ENCODE measurements at regions not wholly inside any gene's neighbourhood (a gene's known extent, or its start where the extent isn't known, plus 50 kb on each side); places are given as distances from the start of the nearest gene placed in this dataset.

DNA sequence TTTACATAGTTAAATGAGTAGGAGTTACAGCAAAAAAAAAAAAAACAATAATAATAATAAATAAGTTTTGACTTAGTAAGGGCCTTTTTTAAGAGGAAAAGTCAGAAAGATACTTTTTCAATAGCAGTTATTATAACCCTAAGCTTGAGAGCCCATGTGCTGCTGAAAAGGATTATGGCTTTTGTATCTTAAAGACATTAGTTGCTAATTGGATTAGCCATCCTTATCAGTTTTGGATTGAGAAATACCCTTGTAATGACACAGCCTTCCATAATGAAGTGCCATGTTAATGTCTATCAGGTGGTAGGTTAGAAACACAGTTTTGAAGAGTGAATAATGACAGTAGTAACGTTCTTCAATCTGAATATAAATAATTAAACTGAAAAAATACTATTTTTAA lies 554.0 kb downstream of the RIT2 start:
- DNase-seq = no peak

- DNase-seq = no peak
Observed at GRCh38 chr18:42563995-42564394, 551.5 kb downstream of the RIT2 start.

- DNase-seq = no peak
Observed at GRCh38 chr18:42564761-42565160, 550.7 kb downstream of the RIT2 start.

GRCh38 chr18:42568773-42569172 lies 546.7 kb downstream of the RIT2 start:
- DNase-seq = no peak

- peak; percentile 100 for DNase-seq
Observed at GRCh38 chr18:42574871-42575270, 540.6 kb downstream of the RIT2 start.

GRCh38 chr18:42576124-42576523 lies 539.4 kb downstream of the RIT2 start:
- peak; percentile 74 for DNase-seq

DNA sequence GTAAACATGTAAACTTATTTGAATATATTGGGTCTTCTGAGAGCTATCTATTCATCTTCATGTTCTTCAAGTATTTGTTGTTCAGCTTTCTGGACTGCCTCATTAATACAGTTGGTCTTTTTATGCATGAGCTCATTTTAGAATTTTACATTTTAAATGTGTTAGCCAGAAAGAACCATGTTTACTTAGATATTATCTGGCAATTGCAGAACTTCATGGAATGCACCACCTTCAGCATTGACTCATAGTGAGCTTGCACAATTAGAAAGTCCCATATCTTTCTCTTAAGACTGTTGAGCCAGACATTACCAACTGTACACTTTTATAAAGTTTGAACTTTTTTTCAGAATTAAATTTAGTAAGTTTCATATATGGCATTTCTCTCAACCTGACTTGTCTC lies 536.7 kb downstream of the RIT2 start:
- DNase-seq = peak; percentile 28

GRCh38 chr18:42582266-42582665 lies 533.2 kb downstream of the RIT2 start:
- no peak for DNase-seq

DNA sequence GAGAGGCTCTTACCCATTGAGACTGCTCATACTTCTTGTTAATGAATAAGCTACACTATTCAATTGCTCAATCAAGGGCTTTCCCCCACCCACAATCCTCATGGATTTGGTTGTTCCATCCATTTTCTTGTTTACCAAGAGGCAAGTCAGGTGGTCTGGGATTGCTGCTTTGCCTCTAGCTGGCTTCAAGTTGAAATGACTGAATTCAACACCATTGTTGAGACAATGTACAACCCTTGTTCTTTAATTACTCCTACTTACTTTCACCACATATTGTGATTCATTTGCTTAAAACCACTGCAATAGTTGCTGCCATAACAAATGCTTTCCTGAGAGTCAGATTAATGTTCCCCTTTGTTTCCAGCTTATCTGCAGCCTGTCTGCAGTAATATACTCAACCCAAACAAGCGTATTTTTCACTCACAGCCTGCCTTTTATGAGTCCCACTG lies 532.2 kb downstream of the RIT2 start:
- DNase-seq = peak; percentile 41

DNA sequence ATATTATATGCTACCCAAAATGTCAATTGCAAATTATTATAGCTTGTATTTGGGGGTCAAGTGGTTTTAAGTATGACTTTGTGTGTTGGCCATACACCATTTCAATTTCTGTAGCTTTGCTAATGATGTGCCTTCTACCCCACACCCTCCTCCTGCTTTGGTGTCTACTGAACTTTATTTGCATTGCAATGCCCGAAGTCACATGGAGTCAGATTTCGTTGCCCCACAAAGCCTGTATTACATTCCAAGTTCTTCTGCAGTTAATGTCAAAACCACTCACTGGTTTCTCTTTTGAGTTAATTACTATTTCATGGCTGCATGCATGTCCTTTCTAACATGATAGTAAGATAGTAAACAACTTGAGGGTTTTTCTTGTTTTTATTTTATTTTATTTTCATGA lies 528.9 kb downstream of the RIT2 start:
- peak; percentile 34 for DNase-seq

DNA sequence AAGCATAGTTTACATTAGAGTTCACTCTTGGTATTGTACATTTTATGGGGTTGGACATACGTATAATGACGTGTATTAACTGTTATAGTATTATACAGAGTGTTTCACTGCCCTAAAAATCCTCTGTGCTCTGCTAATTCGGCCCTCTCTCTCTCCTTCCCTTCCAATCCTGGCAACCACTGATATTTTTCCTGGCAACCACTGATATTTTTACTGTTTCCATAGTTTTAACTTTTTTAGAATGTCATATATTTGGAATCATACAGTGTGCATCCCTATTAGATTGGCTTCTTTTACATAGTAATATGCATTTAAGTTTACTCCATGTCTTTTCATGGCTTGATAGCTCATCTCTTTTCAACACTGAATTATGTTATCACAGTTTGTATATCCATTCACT lies 526.7 kb downstream of the RIT2 start:
- no peak for DNase-seq

GRCh38 chr18:42604820-42605219 lies 510.7 kb downstream of the RIT2 start:
- DNase-seq = no peak

GRCh38 chr18:42606886-42607495 lies 508.5 kb downstream of the RIT2 start:
- DNase-seq = no peak

DNA sequence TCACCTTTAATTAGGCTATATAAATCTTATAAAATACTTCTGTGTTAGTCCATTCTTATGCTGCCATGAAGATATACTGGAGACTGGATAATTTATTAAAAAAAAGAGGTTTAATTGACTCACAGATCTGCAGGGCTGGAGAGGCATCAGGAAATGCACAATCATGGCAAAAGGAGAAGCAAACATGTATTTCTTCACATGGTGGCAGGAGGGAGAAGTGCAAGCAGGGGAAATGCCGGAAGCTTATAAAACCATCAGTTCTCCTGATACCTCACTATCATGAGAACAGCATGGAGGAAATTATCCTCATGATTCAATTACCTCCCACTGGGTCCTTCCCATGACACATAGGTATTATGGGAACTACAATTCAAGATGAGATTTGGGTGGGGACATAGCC lies 504.4 kb downstream of the RIT2 start:
- DNase-seq = peak; percentile 51

DNA sequence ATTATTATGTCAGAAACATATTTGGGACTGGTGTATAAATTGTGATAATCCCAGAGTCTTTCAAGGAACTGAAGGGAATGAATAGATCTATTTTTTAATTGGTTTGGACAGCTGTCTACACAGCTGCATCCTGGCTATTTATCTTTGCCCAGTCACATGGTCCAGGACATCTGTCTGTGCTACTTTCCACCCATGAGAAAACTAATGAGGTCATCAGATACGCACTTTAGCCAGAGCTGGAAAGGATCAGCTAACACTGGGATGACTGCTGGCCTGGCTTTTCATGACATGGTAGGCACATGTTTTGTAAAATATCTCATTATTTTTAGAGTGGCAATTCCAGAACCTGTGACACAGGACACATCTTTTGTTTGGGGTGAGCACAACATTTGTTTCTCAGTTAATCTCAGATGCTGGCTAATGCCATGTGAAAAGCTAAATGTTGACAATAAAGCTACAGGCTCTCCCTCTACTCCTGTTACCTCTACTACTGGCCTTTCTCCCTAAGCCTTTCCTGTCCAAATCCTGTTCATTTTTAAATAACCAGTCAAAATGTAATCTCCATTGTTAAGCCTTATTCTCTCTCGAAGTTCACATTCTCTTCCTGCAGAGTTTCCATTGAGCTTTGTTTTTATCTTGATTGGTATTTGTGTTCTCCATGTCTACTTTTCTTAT lies 500.7 kb downstream of the RIT2 start:
- peak; percentile 99 for DNase-seq

- DNase-seq = peak; percentile 86
Observed at GRCh38 chr18:42617221-42617620, 498.3 kb downstream of the RIT2 start.

- DNase-seq = no peak
Observed at GRCh38 chr18:42619771-42620170, 495.7 kb downstream of the RIT2 start.

- peak; percentile 42 for DNase-seq
Observed at GRCh38 chr18:42620657-42621056, 494.8 kb downstream of the RIT2 start.

DNA sequence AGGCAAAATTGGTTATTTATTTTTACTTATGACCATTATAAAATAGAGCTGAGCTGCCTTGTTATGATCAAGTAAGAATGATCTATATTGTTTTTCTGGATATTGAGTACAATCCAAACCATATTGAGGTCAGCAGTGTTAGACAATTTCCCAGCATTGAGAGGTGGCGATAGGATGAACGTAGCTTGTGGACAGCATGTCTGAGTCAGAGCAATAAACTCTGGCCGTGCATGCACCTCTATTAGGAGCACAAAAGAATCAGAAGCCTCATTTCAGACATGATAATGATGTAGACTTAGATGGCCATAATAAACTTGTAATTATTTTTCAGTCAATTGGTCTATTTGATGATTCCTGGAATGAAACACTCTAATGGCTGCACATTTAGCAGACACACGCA lies 491.6 kb downstream of the RIT2 start:
- DNase-seq = peak; percentile 92

- peak; percentile 84 for DNase-seq
Observed at GRCh38 chr18:42632801-42633200, 482.7 kb downstream of the RIT2 start.

DNA sequence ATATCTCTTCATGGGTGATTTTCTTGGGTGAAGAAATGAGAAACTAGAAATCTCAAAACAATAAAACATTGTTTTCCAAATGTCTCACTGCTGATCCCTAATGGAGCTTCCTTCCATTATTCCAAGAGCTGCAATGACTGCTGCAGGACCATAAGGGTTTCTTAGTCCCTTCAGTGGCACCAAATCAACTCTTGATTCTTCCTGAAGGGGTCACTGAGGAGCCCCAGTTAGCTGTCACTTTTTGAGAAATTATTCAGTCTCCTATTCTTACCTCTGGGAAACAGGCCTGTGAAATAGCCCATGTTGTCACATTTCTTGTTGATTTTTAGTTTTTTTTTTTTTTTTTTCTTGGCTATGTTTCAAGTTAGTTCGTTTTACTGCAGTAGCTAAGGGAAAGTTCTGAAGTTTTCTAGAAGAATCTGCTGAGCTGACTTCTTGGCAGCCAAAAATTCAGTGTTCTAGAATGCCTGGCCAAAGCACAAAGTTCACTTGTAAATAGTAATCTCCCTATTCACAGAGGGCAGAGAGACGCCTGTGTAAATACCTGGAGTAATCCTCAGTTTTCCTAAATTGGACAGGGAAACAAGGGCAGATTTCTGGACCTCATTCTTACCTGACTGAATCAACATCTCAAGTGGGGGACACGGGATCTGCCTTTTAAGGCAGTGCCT lies 480.0 kb downstream of the RIT2 start:
- peak; percentile 77 for DNase-seq

GRCh38 chr18:42636309-42636708 lies 479.2 kb downstream of the RIT2 start:
- no peak for DNase-seq

DNA sequence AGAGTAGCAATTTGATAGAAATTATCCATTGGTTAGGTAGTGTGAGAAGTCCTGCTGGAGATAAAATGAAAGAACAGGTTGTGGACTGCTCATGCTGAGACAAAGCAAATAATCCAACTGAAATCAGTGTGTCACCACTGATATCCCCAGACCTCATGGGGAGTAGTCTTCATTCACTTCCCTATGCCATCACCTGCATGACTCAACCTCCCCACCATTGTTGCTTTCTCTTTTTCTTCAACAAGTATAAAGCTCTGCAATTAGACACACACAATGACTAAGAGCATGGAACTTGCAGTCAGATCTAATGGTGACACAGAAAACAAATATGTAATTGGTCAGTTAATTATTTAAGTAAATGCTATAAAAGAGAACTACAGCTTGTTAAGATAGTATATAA lies 475.3 kb downstream of the RIT2 start:
- peak; percentile 96 for DNase-seq

DNA sequence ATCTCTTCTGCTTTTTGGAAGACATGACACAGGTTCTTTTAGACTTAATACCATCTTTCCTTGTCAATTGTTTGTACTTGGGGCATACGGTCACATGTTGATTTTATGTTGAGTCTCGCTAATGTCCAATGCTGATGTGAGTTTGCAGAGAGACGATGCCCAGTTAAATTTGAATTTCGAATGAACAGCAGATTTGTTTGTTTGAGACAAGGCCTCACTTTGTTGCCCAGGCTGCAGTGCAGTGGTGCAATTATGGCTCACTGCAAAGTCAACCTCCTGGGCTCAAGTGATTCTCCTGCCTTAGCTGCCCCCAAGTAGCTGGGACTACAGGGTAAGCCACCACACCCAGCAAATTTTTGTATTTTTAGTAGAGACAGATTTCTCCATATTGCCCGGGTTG lies 473.5 kb downstream of the RIT2 start:
- DNase-seq = no peak
